ENCODE measurements at regions not wholly inside any gene's neighbourhood (a gene's known extent, or its start where the extent isn't known, plus 50 kb on each side); places are given as distances from the start of the nearest gene placed in this dataset.

DNA sequence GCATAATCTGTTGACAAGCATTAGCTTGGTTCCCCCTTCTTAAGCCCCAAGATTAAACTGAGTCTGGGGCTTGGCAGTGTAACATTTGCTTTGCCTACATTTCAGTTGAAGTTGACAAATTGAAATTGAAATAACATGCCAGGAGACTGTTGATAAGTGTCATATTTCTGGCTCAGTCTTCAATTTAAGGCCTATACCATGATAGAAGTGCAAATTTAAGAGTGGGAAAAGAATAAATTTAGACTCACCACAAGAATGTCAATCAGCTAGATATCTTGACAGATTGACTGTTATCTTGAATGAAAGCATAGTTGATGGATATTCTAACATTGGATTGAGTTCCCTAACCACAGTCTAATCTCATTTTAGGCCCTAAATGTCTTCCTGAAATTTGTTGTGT, 117.6 kb downstream of the MAGEB17 start:
- no peak for DNase-seq
- Histone ChIP-seq H3K4me1 (no peaks in the 10 kb centered on the region), H3K9me3 (no peaks in the 10 kb centered on the region), H3K4me3 (no peak overlapping the region), H3K36me3 (no peaks in the 10 kb centered on the region), H3K27ac (no peak overlapping the region), H3K27me3 (replicated peaks in 1 of 7) (peaks cover 0 to 12% (median 0%) of the 10 kb centered on the region in 7 donors)
- no peak for TF ChIP-seq POLR2AphosphoS5 (IDR thresholded peaks at IDR 0.05)
- TF ChIP-seq, protein P1, sequence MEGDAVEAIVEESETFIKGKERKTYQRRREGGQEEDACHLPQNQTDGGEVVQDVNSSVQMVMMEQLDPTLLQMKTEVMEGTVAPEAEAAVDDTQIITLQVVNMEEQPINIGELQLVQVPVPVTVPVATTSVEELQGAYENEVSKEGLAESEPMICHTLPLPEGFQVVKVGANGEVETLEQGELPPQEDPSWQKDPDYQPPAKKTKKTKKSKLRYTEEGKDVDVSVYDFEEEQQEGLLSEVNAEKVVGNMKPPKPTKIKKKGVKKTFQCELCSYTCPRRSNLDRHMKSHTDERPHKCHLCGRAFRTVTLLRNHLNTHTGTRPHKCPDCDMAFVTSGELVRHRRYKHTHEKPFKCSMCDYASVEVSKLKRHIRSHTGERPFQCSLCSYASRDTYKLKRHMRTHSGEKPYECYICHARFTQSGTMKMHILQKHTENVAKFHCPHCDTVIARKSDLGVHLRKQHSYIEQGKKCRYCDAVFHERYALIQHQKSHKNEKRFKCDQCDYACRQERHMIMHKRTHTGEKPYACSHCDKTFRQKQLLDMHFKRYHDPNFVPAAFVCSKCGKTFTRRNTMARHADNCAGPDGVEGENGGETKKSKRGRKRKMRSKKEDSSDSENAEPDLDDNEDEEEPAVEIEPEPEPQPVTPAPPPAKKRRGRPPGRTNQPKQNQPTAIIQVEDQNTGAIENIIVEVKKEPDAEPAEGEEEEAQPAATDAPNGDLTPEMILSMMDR (IDR thresholded peaks at IDR 0.05 in 8 of 11, conservative IDR thresholded peaks at IDR 0.05 in 3 of 11): no peak
- no peak for TF ChIP-seq POLR2A (IDR thresholded peaks at IDR 0.05)
- intact Hi-C loops (cut with DNase I; ENCODE audit: low total_unique reads): no loop called here

DNA sequence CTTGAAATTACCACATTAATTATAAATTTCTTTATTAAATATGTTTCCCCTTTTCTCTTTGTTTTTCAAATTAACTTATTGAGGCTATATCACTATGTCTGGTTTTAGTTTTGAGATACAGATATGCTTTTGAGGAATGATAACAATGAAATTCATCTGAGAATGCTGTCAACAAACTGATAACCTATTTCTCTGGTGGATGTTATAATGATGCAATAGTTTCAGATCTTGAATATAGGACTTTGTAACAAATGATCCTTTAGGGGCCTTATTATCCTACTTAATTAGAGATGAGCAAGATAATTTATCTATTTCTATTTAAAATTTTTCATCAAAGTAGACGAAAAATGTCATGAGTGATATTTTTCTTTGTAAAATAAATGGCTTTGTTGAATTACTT, 123.7 kb downstream of the MAGEB17 start:
- H3K36me3 ChIP-seq: no peaks in the 10 kb centered on the region
- H3K4me1 ChIP-seq: no peaks in the 10 kb centered on the region
- peaks cover 0 to 3% (median 0%) of the 10 kb centered on the region in 7 donors for H3K27me3 ChIP-seq (replicated peaks in 1 of 7)
- no peak for DNase-seq
- TF ChIP-seq POLR2A (IDR thresholded peaks at IDR 0.05): no peak
- TF ChIP-seq, protein P1 (IDR thresholded peaks at IDR 0.05 in 8 of 11, conservative IDR thresholded peaks at IDR 0.05 in 3 of 11): no peak
- TF ChIP-seq POLR2AphosphoS5 (IDR thresholded peaks at IDR 0.05): no peak
- no peaks in the 10 kb centered on the region for H3K9me3 ChIP-seq
- H3K4me3 ChIP-seq: no peak overlapping the region
- no peak overlapping the region for H3K27ac ChIP-seq
- 81 to 100% (median 91%) methylated on average over 1 of the region's 1 CpG for WGBS, 5 donors
- intact Hi-C loops (cut with DNase I; ENCODE audit: low total_unique reads): no loop called here

DNA sequence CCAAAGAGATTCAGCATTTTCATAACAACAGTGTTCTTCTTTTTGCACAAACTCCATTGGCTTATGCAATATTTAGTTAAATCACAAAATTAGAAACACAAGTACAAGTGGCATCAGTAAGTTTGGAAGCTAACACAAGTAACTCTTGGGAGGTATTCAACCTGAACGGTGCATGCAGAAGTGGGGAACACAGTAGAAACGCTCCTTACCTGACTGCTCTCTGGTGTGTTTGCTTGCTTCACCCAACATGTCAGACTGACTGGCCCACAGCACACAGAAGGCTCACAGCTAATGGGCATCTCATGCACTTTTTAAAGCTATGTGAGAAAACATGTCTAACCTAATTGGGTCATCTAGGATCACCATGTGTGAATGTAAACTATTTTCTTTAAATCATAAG, 133.6 kb downstream of the MAGEB17 start:
- H3K9me3 ChIP-seq: no peaks in the 10 kb centered on the region
- 78 to 92% (median 90%) methylated on average over 2 of the region's 2 CpGs for whole genome bisulfite sequencing, 5 donors
- intact Hi-C loops (cut with DNase I; ENCODE audit: low total_unique reads): no loop called here
- TF ChIP-seq, protein P1 (IDR thresholded peaks at IDR 0.05 in 8 of 11, conservative IDR thresholded peaks at IDR 0.05 in 3 of 11): no peak
- TF ChIP-seq POLR2AphosphoS5 (IDR thresholded peaks at IDR 0.05): no peak
- no peak for TF ChIP-seq POLR2A (IDR thresholded peaks at IDR 0.05)
- no peaks in the 10 kb centered on the region for H3K36me3 ChIP-seq
- peaks cover 0 to 18% (median 0%) of the 10 kb centered on the region in 7 donors for H3K27me3 ChIP-seq (replicated peaks in 1 of 7)
- H3K4me1 ChIP-seq: no peaks in the 10 kb centered on the region
- DNase-seq: no peak
- no peak overlapping the region for H3K27ac ChIP-seq
- H3K4me3 ChIP-seq: no peak overlapping the region

DNA sequence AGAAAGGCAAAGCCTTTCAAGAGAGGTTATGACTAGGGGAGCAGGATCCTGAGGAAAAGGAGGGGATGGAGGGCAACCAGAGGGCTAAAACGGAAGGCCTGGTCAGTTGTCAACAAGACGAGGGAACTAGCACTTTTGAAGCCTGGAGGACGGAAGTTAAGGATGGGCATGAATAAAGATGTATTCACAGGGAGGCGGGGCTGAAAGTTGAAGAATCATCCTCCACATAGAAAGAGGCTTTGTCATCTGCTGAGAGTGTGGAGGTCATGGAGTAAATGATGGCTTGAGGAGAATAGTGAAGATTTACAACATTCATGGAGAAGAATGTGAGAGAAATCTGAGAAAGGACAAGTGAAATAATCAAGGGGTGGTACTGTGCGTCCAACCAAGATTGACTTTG, 137.5 kb downstream of the MAGEB17 start:
- intact Hi-C loops (cut with DNase I; ENCODE audit: low total_unique reads): no loop called here
- H3K4me3 ChIP-seq: no peak overlapping the region
- no peaks in the 10 kb centered on the region for H3K4me1 ChIP-seq
- no peak overlapping the region for H3K27ac ChIP-seq
- H3K9me3 ChIP-seq: no peaks in the 10 kb centered on the region
- 72 to 88% (median 80%) methylated on average over 5 of the region's 5 CpGs for WGBS, 5 donors
- no peak for DNase-seq
- peaks cover 0 to 14% (median 0%) of the 10 kb centered on the region in 7 donors for H3K27me3 ChIP-seq (replicated peaks in 1 of 7)
- TF ChIP-seq, protein P1 (IDR thresholded peaks at IDR 0.05 in 8 of 11, conservative IDR thresholded peaks at IDR 0.05 in 3 of 11): no peak
- TF ChIP-seq POLR2A (IDR thresholded peaks at IDR 0.05) (no peak), POLR2AphosphoS5 (IDR thresholded peaks at IDR 0.05) (no peak)
- no peaks in the 10 kb centered on the region for H3K36me3 ChIP-seq
